Thyroid gland (tissue), 4 donors: ENCODE measurements at regions not wholly inside any gene's neighbourhood (a gene's known extent, or its start where the extent isn't known, plus 50 kb on each side); places are given as distances from the start of the nearest gene placed in this dataset.

ENCODE experiments used
- DNase-seq, 2 donors: peaks; one replicate each; pipeline ENCODE4 v3.0.0-alpha.2; 2019
- H3K27ac ChIP-seq, 3 donors: fragments of 200-600 bp; sonication (generic); 1 replicate in 2 of 3; 2 replicates in 1 of 3; pipeline ENCODE4 v1.5.1; 2016 to 2019; ENCODE audit warnings: mild to moderate bottlenecking in 1 of 3, moderate library complexity in 1 of 3
- H3K27me3 ChIP-seq: fragments of 200-600 bp; sonication (generic); one replicate; pipeline ENCODE4 v1.5.1; 2019
- H3K36me3 ChIP-seq, 2 donors: fragments of 200-600 bp; sonication (generic); one replicate each; pipeline ENCODE4 v1.5.1; 2016 to 2019
- H3K4me1 ChIP-seq, 2 donors: fragments of 200-600 bp; sonication (generic); one replicate each; pipeline ENCODE4 v1.5.1; 2017 to 2019
- H3K4me3 ChIP-seq, 3 donors: fragments of 200-600 bp; sonication (generic); replicated peaks in 1 of 3; 1 replicate in 2 of 3; 2 replicates in 1 of 3; pipeline ENCODE4 v1.5.1; 2016; ENCODE audit warnings: mild to moderate bottlenecking in 1 of 3
- H3K9me3 ChIP-seq: fragments of 200-600 bp; sonication (generic); one replicate; pipeline ENCODE4 v1.5.1; 2017
- POLR2A ChIP-seq, 2 donors: fragments of 450-650 bp; IDR thresholded peaks; one replicate each; pipeline ENCODE4 v1.6.1; 2017; ENCODE audit warnings: antibody characterized with exemption in 2 of 2, mild to moderate bottlenecking in 2 of 2, moderate library complexity in 1 of 2
- WGBS, 2 donors: methylation state at CpG; one replicate each; pipeline ENCODE4 v1.1.5; 2017; 5-methylcytosine and 5-hydroxymethylcytosine counted together
- intact Hi-C: fragments of 100-400 bp; cut with DNase I; formaldehyde crosslinking; loops from one replicate; pipeline ENCODE4 v1.15.1; 2023
- TF ChIP-seq, protein P1 (sequence below), 6 experiments: fragments of 200-600 bp in 3 of 6; fragments of 450-650 bp in 3 of 6; sonication (generic) in 3 of 6; IDR thresholded peaks; one replicate each; pipeline ENCODE4 v1.5.1; 2016 to 2019; ENCODE audit warnings: antibody characterized with exemption in 6 of 6, mild to moderate bottlenecking in 2 of 6, inconsistent platforms in 1 of 6, moderate library complexity in 1 of 6

DNA sequence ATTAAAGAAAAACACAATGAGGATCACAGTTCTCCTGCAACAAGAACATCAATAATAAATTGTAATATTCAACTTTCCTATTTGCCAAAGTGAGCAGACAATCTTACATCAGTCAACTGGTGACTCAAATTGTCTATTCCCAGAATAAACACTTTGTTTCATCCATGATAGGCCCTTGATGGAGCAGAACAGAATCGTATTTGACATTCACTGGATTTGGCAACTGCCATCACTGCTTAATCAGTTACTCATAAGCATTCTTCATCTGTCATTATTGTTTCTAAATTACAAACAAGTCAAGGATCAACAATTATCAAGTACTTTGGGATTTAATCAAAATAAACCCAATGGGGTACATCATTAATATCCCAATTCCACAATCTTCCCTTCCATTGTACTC lies 398.4 kb downstream of the GABRG2 start:
- no peak overlapping the region for H3K4me3 ChIP-seq
- intact Hi-C loops, result no loop called here
- DNase-seq, result no peak
- TF ChIP-seq, protein P1, sequence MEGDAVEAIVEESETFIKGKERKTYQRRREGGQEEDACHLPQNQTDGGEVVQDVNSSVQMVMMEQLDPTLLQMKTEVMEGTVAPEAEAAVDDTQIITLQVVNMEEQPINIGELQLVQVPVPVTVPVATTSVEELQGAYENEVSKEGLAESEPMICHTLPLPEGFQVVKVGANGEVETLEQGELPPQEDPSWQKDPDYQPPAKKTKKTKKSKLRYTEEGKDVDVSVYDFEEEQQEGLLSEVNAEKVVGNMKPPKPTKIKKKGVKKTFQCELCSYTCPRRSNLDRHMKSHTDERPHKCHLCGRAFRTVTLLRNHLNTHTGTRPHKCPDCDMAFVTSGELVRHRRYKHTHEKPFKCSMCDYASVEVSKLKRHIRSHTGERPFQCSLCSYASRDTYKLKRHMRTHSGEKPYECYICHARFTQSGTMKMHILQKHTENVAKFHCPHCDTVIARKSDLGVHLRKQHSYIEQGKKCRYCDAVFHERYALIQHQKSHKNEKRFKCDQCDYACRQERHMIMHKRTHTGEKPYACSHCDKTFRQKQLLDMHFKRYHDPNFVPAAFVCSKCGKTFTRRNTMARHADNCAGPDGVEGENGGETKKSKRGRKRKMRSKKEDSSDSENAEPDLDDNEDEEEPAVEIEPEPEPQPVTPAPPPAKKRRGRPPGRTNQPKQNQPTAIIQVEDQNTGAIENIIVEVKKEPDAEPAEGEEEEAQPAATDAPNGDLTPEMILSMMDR (IDR thresholded peaks at IDR 0.05), result no peak
- TF ChIP-seq POLR2A (IDR thresholded peaks at IDR 0.05), result no peak
- H3K27me3 ChIP-seq, result no peaks in the 10 kb centered on the region
- H3K27ac ChIP-seq, result no peak overlapping the region
- 78 to 79% methylated on average over 1 of the region's 1 CpG for WGBS, 2 donors
- H3K9me3 ChIP-seq, result no peaks in the 10 kb centered on the region
- H3K4me1 ChIP-seq, result no peaks in the 10 kb centered on the region
- no peaks in the 10 kb centered on the region for H3K36me3 ChIP-seq

DNA sequence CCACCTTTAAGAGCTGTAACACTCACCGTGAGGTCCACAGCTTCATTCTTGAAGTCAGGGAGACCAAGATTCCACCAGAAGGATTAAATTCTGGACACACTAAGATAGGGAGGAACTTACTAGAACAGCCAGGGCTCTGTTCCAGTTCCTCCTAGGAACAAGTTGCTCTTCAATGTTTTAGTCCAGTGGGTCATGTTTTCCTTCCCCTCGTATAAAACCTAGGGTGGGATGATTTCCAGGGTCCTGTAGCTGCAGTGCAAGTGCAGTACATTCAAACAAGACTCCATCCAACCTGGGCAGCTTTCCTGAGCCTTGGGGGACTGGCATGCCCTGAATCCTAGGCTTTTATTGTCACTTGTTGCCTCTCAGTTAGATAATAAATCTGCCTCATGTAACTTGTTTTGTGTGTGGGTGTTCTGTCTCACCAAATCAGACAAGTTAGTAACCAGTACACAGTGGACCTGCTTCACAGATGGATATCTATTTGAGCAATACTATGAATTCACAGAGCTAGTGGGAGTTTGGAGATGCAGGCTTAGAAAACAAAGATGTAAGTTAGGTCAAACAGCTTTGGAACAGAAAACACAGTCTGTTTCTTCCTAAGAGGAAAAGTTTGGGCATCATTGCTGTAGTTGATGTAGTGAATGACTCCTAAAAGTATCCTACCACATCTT lies 405.6 kb downstream of the GABRG2 start:
- 51 to 68% methylated on average over 2 of the region's 2 CpGs for WGBS, 2 donors
- H3K27me3 ChIP-seq, result no peaks in the 10 kb centered on the region
- H3K4me3 ChIP-seq, result no peak overlapping the region
- H3K4me1 ChIP-seq, result no peaks in the 10 kb centered on the region
- TF ChIP-seq POLR2A (IDR thresholded peaks at IDR 0.05), result no peak
- TF ChIP-seq, protein P1 (IDR thresholded peaks at IDR 0.05), result no peak
- intact Hi-C loops, result no loop called here
- no peak overlapping the region for H3K27ac ChIP-seq
- no peaks in the 10 kb centered on the region for H3K36me3 ChIP-seq
- H3K9me3 ChIP-seq, result no peaks in the 10 kb centered on the region
- DNase-seq, result no peak

DNA sequence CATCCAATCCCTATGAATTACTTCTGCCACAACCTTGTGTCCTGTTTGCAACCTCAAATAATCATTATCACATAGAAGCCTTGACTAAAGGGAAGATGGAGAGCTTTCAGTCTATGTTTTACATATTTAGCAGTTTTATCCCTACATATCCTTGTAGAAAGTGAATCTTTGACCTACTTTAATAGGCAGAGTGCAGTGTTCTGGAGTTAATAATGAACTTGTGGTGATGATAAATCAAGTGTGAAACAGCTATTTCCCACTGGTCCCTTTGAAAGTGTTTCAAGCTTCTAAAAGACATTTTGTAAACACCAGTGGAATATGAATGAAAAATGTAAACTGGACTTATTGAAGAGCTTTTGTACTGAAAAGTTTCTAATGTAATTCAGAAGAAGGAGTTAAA lies 406.7 kb downstream of the GABRG2 start:
- Histone ChIP-seq H3K9me3 (no peaks in the 10 kb centered on the region), H3K4me3 (no peak overlapping the region), H3K27ac (no peak overlapping the region), H3K36me3 (no peaks in the 10 kb centered on the region), H3K27me3 (no peaks in the 10 kb centered on the region), H3K4me1 (no peaks in the 10 kb centered on the region)
- intact Hi-C loops, result no loop called here
- TF ChIP-seq, protein P1 (IDR thresholded peaks at IDR 0.05), result no peak
- no peak for TF ChIP-seq POLR2A (IDR thresholded peaks at IDR 0.05)
- DNase-seq, result no peak

DNA sequence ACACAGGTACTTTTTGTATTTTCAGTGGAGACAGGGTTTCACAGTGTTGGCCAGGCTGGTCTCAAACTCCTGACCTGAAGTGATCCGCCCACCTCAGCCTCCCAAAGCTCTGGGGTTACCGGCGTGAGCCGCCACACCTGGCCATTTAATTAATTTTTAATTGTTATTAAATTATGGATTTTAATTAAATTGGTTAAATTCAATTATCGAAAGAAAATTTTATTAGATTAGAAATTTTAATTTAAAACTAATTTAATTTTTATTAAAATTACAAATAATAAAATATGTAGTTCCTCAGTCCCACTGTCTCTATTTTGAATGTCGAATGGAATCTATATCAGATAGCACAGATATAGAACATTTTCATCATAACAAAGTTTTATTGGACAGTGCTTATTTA lies 416.5 kb downstream of the GABRG2 start:
- H3K9me3 ChIP-seq, result no peaks in the 10 kb centered on the region
- no peak for TF ChIP-seq POLR2A (IDR thresholded peaks at IDR 0.05)
- TF ChIP-seq, protein P1 (IDR thresholded peaks at IDR 0.05), result no peak
- 95 to 96% methylated on average over 6 of the region's 6 CpGs for WGBS, 2 donors
- DNase-seq, result no peak
- intact Hi-C loops, result no loop called here
- no peaks in the 10 kb centered on the region for H3K27me3 ChIP-seq
- no peaks in the 10 kb centered on the region for H3K4me1 ChIP-seq
- no peak overlapping the region for H3K4me3 ChIP-seq
- H3K36me3 ChIP-seq, result no peaks in the 10 kb centered on the region
- H3K27ac ChIP-seq, result no peak overlapping the region

DNA sequence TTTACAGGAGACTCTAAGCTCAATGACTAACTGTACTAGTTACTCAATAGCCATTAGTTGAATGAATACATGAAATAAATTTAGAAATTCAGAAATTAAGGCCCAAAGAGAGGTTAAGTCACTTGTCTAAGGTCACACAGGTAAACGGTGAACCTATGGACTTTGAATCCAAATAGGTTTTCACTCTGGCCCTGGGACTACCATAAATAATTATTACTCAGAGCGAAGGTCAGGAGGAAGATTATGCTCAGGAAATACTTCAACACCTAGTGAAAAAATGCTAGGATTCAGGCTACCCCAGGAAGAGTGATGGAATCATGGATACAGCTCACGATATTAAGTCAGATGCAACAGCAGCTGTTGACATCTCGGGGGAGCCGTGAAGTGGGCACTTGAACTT lies 417.4 kb downstream of the GABRG2 start:
- no peaks in the 10 kb centered on the region for H3K36me3 ChIP-seq
- no peaks in the 10 kb centered on the region for H3K27me3 ChIP-seq
- no peaks in the 10 kb centered on the region for H3K4me1 ChIP-seq
- 74 to 82% methylated on average over 5 of the region's 5 CpGs for WGBS, 2 donors
- no peak overlapping the region for H3K4me3 ChIP-seq
- DNase-seq, result no peak
- no peak overlapping the region for H3K27ac ChIP-seq
- intact Hi-C loops, result no loop called here
- H3K9me3 ChIP-seq, result no peaks in the 10 kb centered on the region
- no peak for TF ChIP-seq POLR2A (IDR thresholded peaks at IDR 0.05)
